DOHH2 (cell line): ENCODE measurements at regions not wholly inside any gene's neighbourhood (a gene's known extent, or its start where the extent isn't known, plus 50 kb on each side); places are given as distances from the start of the nearest gene placed in this dataset.

Experiments
- H3F3A ChIP-seq: fragments of 200-600 bp; sonication (generic), shearing (Covaris generic); 2 replicates; pipeline ENCODE4 v1.6.0; 2016; ENCODE audit warnings: antibody characterized with exemption, mild to moderate bottlenecking; ENCODE audit not compliant: control insufficient read depth, insufficient read depth
- H3K27ac ChIP-seq: fragments of 200-600 bp; sonication (generic); 2 replicates; pipeline ENCODE4 v1.5.1; 2014; ENCODE audit warnings: low read depth, mild to moderate bottlenecking, low read length, moderate library complexity
- H3K27me3 ChIP-seq: fragments of 200-600 bp; sonication (generic); 2 replicates; pipeline ENCODE4 v1.6.1; 2014; ENCODE audit warnings: mild to moderate bottlenecking, low read length, mixed read lengths; ENCODE audit not compliant: control insufficient read depth
- H3K36me3 ChIP-seq: fragments of 200-600 bp; sonication (generic); 2 replicates; pipeline ENCODE4 v1.6.1; 2014; ENCODE audit warnings: mild to moderate bottlenecking, low read length, moderate library complexity, mixed read lengths; ENCODE audit not compliant: control insufficient read depth
- H3K4me1 ChIP-seq: fragments of 200-600 bp; sonication (generic); 2 replicates; pipeline ENCODE4 v1.6.1; 2014; ENCODE audit warnings: mild to moderate bottlenecking, low read length, mixed read lengths; ENCODE audit not compliant: control insufficient read depth
- H3K4me2 ChIP-seq: fragments of 200-600 bp; sonication (generic); 2 replicates; pipeline ENCODE4 v1.6.0; 2014; ENCODE audit warnings: mild to moderate bottlenecking, low read length, moderate library complexity
- H3K4me3 ChIP-seq: fragments of 200-600 bp; sonication (generic); 2 replicates; pipeline ENCODE4 v1.5.1; 2014; ENCODE audit warnings: mild to moderate bottlenecking, low read length, mixed read lengths
- H3K79me2 ChIP-seq: fragments of 200-600 bp; sonication (generic); 2 replicates; pipeline ENCODE4 v1.6.1; 2014; ENCODE audit warnings: mild to moderate bottlenecking, low read length, mixed read lengths; ENCODE audit not compliant: control insufficient read depth
- H3K9me2 ChIP-seq: fragments of 200-600 bp; sonication (generic); replicated peaks from 2 replicates; pipeline ENCODE4 v1.6.1; 2014; ENCODE audit warnings: mild to moderate bottlenecking, low read length, mixed read lengths; ENCODE audit not compliant: control insufficient read depth
- H3K9me3 ChIP-seq: fragments of 200-600 bp; sonication (generic); 2 replicates; pipeline ENCODE4 v1.6.1; 2014; ENCODE audit warnings: antibody characterized with exemption, low read length, mixed read lengths; ENCODE audit not compliant: control insufficient read depth, insufficient read depth
- H4K20me1 ChIP-seq: fragments of 200-600 bp; sonication (generic); 2 replicates; pipeline ENCODE4 v1.6.0; 2014; ENCODE audit warnings: low read depth, mild to moderate bottlenecking, antibody characterized with exemption, low read length, moderate library complexity; ENCODE audit not compliant: control insufficient read depth, insufficient read depth
- EZH2phosphoT487 ChIP-seq: fragments of 200-600 bp; sonication (generic); IDR thresholded peaks from 2 replicates; pipeline ENCODE4 v1.6.1; 2017; ENCODE audit warnings: borderline replicate concordance, mild to moderate bottlenecking, antibody characterized with exemption, low read length, moderate library complexity, mixed read lengths
- TF ChIP-seq, protein P1 (sequence below): fragments of 200-600 bp; sonication (generic); IDR thresholded peaks from one replicate; pipeline ENCODE4 v1.5.1; 2014; ENCODE audit warnings: antibody characterized with exemption, mild to moderate bottlenecking, low read depth, low read length; ENCODE audit not compliant: poor library complexity, severe bottlenecking

DNA sequence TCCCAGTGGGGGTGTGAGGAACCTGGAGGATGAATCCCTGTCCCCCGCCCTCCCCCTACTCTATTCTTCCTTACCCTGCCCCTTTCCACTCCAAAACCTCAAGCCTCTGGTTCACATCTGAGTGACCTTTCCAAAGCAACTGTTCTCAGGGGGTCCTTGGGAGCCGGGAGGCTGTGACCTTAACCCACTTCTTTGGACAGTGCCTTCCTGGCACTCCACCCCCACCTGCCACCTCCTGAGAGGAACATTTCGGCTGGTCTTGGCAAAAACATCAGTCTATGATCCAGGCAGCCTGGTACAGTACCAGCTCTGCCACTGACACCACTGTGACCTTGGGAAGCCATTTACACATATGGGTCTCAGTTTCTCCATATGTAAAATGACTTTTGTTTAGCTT, 121.7 kb downstream of the MRPL14 start:
- H3K9me2 ChIP-seq, result no peaks in the 10 kb centered on the region
- H3K9me3 ChIP-seq, result no peaks in the 10 kb centered on the region
- TF ChIP-seq, protein P1, sequence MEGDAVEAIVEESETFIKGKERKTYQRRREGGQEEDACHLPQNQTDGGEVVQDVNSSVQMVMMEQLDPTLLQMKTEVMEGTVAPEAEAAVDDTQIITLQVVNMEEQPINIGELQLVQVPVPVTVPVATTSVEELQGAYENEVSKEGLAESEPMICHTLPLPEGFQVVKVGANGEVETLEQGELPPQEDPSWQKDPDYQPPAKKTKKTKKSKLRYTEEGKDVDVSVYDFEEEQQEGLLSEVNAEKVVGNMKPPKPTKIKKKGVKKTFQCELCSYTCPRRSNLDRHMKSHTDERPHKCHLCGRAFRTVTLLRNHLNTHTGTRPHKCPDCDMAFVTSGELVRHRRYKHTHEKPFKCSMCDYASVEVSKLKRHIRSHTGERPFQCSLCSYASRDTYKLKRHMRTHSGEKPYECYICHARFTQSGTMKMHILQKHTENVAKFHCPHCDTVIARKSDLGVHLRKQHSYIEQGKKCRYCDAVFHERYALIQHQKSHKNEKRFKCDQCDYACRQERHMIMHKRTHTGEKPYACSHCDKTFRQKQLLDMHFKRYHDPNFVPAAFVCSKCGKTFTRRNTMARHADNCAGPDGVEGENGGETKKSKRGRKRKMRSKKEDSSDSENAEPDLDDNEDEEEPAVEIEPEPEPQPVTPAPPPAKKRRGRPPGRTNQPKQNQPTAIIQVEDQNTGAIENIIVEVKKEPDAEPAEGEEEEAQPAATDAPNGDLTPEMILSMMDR, result no peak
- no peak for TF ChIP-seq EZH2phosphoT487
- H4K20me1 ChIP-seq, result no peaks in the 10 kb centered on the region
- no peaks in the 10 kb centered on the region for H3K36me3 ChIP-seq
- H3K4me1 ChIP-seq, result peaks cover 35% of the 10 kb centered on the region
- H3K79me2 ChIP-seq, result no peaks in the 10 kb centered on the region; the same call in 1 of the 2 replicates
- H3K4me3 ChIP-seq, result no peak overlapping the region
- peaks cover 31% of the 10 kb centered on the region for H3K27me3 ChIP-seq
- H3K4me2 ChIP-seq, result no peak overlapping the region
- no peaks in the 10 kb centered on the region for H3F3A ChIP-seq
- H3K27ac ChIP-seq, result no peak overlapping the region

DNA sequence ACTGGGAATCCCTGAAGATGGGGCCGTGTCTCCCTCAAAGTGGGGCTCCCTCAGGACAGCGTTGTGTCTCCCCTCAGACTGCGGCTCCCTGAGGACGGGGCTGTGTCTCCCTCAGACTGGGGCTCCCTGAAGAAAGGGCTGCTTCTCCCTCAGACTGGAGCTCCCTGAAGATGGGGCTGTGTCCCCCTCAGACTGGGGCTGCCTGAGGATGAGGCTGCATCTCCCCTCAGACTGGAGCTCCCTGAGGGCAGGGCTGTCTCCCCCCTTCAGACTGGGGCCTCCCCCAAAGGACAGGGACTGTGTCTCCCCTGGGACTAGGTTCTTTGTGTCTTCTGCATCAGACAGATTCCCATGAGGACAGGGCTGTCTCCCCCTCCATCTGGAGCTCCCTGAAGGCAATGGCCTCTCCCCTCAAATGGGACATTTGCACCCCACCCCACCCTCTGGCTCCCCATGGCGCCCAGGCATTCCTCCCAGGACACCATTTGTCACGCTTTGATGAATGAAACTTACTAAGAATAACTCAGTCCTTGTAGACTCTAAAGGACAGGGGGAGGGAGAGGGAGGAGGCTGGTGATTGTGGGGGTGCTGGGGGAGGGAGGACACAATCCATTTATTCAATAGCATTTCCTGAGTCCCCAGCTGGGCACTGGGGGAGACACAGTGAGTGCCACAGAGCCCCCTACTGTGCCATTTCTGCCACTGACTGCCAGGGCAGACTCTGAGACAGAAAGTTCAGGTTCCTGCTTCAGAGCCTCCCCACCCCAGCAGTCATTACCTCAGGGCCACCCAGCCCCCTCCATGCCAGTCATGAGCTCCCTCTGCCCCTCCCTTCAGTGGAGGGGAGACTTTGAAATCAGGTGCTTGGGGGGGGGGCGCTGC, 122.4 kb downstream of the MRPL14 start:
- TF ChIP-seq EZH2phosphoT487, result no peak
- TF ChIP-seq, protein P1, result peak; percentile 67
- Histone ChIP-seq H3K9me3 (no peaks in the 10 kb centered on the region), H3K4me2 (no peak overlapping the region), H3K36me3 (no peaks in the 10 kb centered on the region), H3K4me1 (peaks cover 42% of the 10 kb centered on the region), H3K4me3 (no peak overlapping the region), H3K79me2 (no peaks in the 10 kb centered on the region; the same call in 1 of the 2 replicates), H4K20me1 (no peaks in the 10 kb centered on the region), H3F3A (no peaks in the 10 kb centered on the region), H3K27ac (no peak overlapping the region), H3K9me2 (no peaks in the 10 kb centered on the region), H3K27me3 (peaks cover 31% of the 10 kb centered on the region)

DNA sequence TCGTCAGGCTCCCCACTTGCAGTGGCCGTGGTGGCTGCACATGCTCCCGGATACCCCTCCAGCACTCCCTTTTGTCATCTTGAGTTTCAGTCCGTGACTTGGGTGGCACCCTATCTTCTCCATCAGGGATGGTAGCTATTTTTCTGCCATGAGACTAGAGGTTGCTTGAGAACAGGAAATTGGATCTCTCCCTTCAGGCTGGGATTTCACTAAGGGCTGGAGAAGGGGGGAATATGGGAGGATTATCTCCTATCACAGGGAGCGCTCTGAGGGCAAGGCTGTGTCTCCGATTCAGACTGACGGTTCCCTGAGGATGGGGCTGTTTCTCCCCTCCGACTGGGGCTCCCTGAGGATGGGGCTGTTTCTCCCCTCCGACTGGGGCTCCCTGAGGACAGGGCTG, 123.1 kb downstream of the MRPL14 start:
- peaks cover 46% of the 10 kb centered on the region for H3K4me1 ChIP-seq
- no peaks in the 10 kb centered on the region for H3K9me2 ChIP-seq
- H3F3A ChIP-seq, result no peaks in the 10 kb centered on the region
- H3K9me3 ChIP-seq, result no peaks in the 10 kb centered on the region
- peaks cover 31% of the 10 kb centered on the region for H3K27me3 ChIP-seq
- no peaks in the 10 kb centered on the region for H4K20me1 ChIP-seq
- H3K27ac ChIP-seq, result no peak overlapping the region
- H3K36me3 ChIP-seq, result no peaks in the 10 kb centered on the region
- H3K79me2 ChIP-seq, result no peaks in the 10 kb centered on the region; the same call in 1 of the 2 replicates
- TF ChIP-seq, protein P1, result no peak
- no peak for TF ChIP-seq EZH2phosphoT487
- H3K4me2 ChIP-seq, result no peak overlapping the region
- no peak overlapping the region for H3K4me3 ChIP-seq
